SH-SY5Y (cell line): ENCODE measurements at regions not wholly inside any gene's neighbourhood (a gene's known extent, or its start where the extent isn't known, plus 50 kb on each side); places are given as distances from the start of the nearest gene placed in this dataset.

Experiments used
- GATA2 ChIP-seq: IDR thresholded peaks from 2 replicates; pipeline ENCODE4 v1.6.1; 2011; ENCODE audit warnings: mild to moderate bottlenecking, low read depth, low read length
- GATA3 ChIP-seq: IDR thresholded peaks from 2 replicates; pipeline ENCODE4 v1.6.1; 2011; ENCODE audit warnings: low read depth, mild to moderate bottlenecking, low read length, moderate library complexity

DNA sequence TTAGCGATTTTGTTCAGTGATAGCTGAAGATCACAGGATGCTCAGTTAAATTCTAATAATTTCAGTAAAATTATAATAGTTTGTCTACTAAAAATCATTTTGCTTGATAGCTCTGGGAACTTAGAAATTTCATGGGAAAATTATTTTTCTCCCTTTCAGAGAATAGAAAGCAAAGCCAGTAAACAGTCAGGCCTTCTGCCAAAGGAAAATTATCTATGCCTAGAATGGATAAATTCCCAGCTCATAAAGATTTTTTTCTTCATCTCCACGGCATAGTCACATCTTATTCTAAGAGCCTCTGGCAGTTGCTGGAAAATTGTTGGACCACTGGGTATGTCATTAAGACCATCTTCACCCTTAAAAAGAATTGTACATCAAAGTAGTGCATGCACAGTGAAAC lies 169.6 kb upstream of the ANO3 start:
- TF ChIP-seq GATA2 (no peak), GATA3 (no peak)
